HuH-7.5 (cell line): ENCODE measurements at regions not wholly inside any gene's neighbourhood (a gene's known extent, or its start where the extent isn't known, plus 50 kb on each side); places are given as distances from the start of the nearest gene placed in this dataset.

Source experiments
- DNase-seq: peaks from one replicate; pipeline ENCODE4 v3.0.0; 2011; ENCODE audit warnings: low spot score

GRCh38 chr5:155866971-155867370, 460.0 kb upstream of the SGCD start:
- DNase-seq, result no peak

- DNase-seq, result no peak
Observed at GRCh38 chr5:155867522-155868088, 459.4 kb upstream of the SGCD start.

GRCh38 chr5:155870636-155871035, 456.3 kb upstream of the SGCD start:
- no peak for DNase-seq

- DNase-seq, result no peak
Observed at GRCh38 chr5:155871623-155872022, 455.3 kb upstream of the SGCD start.

- DNase-seq, result no peak
Observed at GRCh38 chr5:155872629-155873220, 454.2 kb upstream of the SGCD start.

GRCh38 chr5:155878991-155879575, 447.9 kb upstream of the SGCD start:
- no peak for DNase-seq

- no peak for DNase-seq
Observed at GRCh38 chr5:155884041-155884440, 442.9 kb upstream of the SGCD start.

GRCh38 chr5:155885199-155885598, 441.8 kb upstream of the SGCD start:
- DNase-seq, result no peak

GRCh38 chr5:155886311-155887031, 440.5 kb upstream of the SGCD start:
- no peak for DNase-seq

GRCh38 chr5:155895484-155895883, 431.5 kb upstream of the SGCD start:
- DNase-seq, result no peak

GRCh38 chr5:155897761-155898160, 429.2 kb upstream of the SGCD start:
- DNase-seq, result no peak

- no peak for DNase-seq
Observed at GRCh38 chr5:155898284-155898683, 428.7 kb upstream of the SGCD start.

- DNase-seq, result no peak
Observed at GRCh38 chr5:155903791-155904190, 423.2 kb upstream of the SGCD start.

- DNase-seq, result no peak
Observed at GRCh38 chr5:155905364-155905763, 421.6 kb upstream of the SGCD start.

- no peak for DNase-seq
Observed at GRCh38 chr5:155906046-155906445, 420.9 kb upstream of the SGCD start.

- no peak for DNase-seq
Observed at GRCh38 chr5:155908543-155908942, 418.4 kb upstream of the SGCD start.

- DNase-seq, result no peak
Observed at GRCh38 chr5:155912291-155912690, 414.7 kb upstream of the SGCD start.

GRCh38 chr5:155914766-155915165, 412.2 kb upstream of the SGCD start:
- no peak for DNase-seq

- no peak for DNase-seq
Observed at GRCh38 chr5:155915601-155916000, 411.4 kb upstream of the SGCD start.

GRCh38 chr5:155919126-155919525, 407.8 kb upstream of the SGCD start:
- no peak for DNase-seq

- no peak for DNase-seq
Observed at GRCh38 chr5:155919725-155920124, 407.2 kb upstream of the SGCD start.

GRCh38 chr5:155921621-155922020, 405.3 kb upstream of the SGCD start:
- DNase-seq, result no peak

- no peak for DNase-seq
Observed at GRCh38 chr5:155923784-155924183, 403.2 kb upstream of the SGCD start.
